HG03354 (cell line): ENCODE measurements at regions not wholly inside any gene's neighbourhood (a gene's known extent, or its start where the extent isn't known, plus 50 kb on each side); places are given as distances from the start of the nearest gene placed in this dataset.
"Not testable (repeated sequence)": the region's sequence is repeated elsewhere in the genome, so short reads cannot be mapped to it uniquely, and the experiment has no call there.

Experiments
- ATAC-seq: cut with Tn5 transposase; IDR thresholded peaks from one replicate; pipeline ENCODE4 v1.9.1; 2021; ENCODE audit warnings: mild to moderate bottlenecking; ENCODE audit not compliant: unreplicated experiment, poor library complexity, severe bottlenecking

DNA sequence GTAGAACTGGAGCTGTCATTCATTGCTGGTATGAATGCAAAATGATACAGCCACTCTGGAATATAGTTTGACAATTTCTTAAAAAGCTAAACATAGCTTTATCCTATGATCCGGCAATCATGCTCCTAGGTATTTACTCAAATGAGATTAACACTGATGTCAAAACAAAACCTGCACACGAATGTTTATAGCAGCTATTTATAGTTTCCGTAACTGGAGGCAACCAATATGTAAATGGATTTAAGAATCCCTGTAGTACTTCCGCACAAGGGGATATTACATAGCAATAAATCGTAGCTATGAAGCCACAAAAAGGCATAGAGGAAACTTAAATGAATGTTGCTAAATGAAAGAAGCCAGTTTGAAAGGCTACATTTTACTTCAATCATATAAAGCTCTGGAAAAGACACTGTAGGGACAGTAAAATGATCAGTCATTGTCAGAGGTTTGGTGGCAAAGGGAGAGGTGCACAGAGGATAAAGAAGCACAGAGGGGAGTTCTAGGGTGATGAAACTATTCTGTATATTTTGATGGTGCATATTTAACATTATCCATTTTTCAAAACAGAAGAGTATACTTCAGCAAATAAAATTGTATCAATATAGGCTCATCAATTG lies 1893.0 kb upstream of the PCDH20 start:
- no peak for ATAC-seq

DNA sequence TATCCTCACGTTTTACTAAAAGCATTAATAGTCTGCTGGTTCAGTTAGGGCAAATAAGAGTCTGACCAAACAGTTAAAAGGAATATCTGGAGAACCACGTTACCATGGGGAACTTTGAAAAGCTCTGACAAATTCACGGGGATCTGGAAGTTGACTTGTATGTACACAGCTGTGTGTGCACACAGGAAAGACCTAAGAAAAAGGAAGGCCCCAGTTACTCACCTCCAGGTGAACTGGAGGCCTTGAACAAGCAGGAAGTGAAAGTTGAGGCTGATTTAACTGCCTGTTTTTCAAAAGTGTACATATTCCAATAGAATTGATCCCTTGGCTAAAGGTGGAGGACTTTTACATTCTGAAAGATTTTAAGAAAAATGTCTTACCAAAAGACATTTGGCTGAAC lies 1891.6 kb upstream of the PCDH20 start:
- no peak for ATAC-seq

DNA sequence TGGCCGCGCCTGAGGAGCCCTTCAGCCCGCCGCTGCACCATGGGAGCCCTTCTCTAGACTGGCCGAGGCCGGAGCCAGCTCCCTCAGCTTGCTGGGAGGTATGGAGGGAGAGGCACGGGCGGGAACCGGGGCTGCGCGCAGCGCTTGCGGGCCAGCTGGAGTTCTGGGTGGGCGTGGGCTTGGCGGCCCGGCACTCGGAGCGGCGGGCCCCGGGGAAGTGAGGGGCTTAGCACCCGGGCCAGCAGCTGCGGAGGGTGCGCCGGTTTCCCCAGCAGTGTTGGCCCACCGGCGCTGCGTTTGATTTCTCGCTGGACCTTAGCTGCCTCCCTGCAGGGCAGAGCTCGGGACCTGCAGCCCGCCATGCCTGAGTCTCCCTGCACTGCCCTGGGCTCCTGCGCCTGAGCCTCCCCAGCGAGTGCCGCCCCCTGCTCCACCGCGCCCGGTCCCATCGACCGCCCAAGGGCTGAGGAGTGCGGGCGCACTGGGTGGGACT lies 1890.0 kb upstream of the PCDH20 start:
- no peak for ATAC-seq

DNA sequence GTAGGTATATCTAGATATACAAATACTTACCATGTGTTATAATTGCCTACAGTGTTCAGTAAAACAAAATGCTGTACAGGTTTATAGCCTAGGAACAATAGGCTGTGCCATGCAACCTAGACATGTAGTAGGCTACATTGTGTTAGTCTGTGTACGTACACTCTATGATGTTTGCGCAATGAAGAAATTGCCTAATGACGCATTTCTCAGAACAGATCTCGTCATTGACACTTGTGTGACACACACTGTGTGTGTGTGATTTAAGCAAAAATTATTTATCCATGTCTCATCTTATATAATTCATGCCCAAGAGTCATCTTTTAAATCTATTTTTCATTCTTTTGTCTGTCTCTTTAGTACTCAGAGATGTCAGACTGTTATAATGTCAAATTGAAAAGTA lies 1888.8 kb upstream of the PCDH20 start:
- no peak for ATAC-seq

DNA sequence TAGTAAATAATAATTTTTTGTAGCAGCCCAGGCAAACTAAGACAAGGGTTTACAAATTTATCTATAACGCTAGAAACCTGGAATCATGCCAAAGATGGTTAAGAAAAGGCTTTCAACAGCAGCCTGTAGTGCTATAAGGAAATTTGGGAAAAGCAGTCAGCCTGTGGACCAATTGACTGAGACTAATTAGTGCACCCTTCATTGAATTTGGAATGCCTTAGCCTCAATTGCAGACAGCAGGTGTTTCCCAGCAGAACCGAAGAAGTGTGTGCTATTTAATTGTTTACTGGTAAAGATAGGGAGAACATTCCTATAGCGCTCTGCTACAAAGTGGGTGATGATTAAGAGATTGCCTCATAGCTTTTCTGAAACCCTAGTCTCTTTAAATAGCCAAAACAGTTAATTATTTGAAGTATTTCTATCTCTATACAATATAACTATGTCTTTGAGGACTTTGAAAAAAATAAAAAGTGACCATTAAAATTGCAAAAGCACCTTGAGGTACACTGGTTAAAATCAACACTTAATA lies 1884.3 kb upstream of the PCDH20 start:
- ATAC-seq: no peak

DNA sequence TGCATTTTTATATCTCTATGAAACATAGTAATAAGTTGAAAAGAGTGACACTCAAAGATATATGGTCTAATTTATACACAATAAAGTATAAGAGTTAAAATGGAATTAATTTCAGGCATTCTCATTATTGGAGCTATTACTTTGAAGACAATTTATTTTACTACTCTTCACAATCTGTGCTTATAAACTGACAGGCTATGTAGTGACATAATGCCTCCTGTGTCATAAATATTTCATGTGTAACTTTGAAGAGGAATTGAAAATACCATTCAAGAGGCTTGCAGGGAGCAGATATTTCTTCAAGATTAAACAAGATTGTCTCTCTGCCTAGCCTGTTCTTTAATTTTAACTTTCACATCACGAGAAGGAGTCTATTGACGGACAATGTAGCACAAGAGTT lies 1881.5 kb upstream of the PCDH20 start:
- ATAC-seq: no peak

DNA sequence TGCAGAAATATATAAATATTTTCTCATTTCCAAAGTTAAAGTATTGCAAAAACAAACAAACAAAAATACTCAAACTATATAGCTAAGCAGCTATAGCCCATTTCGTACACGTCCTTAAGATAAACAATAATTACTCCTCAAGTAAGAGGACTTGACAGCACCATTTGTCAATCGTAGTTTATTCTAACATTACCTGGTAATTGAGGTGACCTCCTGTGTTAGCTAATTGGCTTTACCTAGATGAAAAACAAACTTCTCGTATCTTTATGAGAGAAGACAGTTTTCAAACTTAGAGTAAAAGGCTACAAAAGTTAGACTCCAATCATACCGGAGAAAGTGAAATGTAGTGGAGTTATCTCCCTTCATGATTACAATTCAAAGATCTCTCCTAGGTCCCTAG lies 1876.1 kb upstream of the PCDH20 start:
- ATAC-seq: no peak

DNA sequence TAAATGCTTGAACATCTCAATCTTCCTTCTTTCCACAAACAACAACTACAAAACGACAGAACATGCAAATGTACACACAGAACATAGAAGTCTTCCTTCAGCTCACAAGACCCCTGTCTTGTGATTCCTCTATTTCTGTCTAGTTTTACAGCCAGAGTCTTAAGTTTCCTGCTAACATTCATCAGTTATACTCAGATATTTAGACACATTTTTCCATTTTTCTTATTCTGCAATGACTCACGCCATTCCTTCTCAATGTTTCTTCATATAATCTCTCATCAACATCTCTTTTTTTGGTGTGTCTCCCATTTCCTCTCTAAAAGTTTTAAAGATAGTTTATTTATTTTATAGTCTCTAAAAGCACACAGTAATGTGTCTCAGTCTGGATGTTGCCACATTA lies 1872.9 kb upstream of the PCDH20 start:
- no peak for ATAC-seq

DNA sequence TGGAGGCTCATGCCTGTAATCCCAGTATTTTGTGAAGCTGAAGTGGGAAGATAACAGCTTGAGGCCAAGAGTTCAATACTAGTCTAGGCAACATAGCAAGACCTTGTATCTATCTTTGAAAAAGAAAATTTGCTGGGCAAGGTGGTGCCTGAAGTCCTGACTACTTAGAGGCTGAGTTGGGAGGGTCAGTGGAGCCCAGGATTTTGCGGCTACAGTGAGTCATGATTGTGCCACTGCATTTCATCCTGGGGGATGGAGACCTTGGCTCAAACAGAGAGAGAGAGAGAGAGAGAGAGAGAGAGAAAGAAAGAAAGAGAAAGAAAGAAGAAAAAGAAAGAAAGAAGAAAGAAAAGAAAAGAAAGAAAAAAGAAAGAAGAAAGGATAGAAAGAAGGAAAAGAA lies 1872.3 kb upstream of the PCDH20 start:
- ATAC-seq: no peak

DNA sequence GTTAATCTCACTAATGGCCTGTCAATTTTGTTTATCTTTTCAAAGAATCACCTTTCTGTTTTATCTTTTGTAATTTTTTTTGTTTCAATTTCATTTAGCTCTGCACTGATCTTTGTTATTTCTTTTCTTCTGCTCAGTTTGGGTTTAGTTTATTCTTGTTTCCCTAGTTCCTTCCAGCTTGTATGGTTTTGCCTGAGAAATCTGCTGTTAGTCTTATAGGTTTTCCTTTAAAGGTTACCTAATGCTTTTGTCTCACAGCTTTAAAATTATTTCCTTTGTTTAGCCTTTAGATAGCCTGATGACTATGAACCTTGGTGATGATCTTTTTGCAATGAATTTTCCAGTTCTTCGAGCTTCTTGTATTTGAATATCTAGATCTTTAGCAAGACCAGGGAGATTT lies 1869.8 kb upstream of the PCDH20 start:
- no peak for ATAC-seq

DNA sequence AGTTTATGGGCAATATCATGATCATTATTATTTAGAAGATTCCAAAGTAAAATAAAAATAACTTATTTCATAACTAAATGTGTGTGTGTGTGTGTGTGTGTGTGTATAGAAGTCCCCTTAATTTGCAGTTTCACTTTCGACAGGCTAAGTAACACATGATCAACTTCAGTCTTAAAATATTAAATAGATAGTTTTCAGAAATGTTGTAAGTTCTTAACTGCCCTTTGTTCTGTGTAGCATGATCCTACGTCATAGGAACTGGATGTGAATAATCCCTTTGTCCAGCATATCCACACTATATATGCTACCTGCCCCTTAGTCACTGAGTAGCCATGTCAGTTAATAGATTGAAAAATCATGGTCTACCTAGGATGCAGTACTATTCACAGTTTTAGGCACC lies 1863.5 kb upstream of the PCDH20 start:
- no peak for ATAC-seq

DNA sequence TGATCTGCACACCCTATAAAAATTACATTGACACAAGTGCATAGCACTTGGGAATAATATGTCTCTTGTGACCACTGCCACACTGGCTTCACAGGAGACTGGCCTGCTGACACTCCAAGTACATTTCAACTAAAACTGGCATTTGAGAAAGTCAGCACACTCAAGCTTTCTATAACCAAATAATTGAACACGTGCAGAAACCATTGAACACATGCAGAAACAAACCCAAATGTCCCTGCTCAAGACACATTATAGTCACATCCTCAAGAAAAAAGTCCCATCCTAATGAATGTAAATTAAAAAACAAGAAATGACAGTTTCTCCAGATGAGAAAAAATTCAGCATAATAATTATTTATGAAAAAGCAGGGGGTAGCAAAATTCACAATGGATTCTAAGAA lies 1859.1 kb upstream of the PCDH20 start:
- no peak for ATAC-seq

DNA sequence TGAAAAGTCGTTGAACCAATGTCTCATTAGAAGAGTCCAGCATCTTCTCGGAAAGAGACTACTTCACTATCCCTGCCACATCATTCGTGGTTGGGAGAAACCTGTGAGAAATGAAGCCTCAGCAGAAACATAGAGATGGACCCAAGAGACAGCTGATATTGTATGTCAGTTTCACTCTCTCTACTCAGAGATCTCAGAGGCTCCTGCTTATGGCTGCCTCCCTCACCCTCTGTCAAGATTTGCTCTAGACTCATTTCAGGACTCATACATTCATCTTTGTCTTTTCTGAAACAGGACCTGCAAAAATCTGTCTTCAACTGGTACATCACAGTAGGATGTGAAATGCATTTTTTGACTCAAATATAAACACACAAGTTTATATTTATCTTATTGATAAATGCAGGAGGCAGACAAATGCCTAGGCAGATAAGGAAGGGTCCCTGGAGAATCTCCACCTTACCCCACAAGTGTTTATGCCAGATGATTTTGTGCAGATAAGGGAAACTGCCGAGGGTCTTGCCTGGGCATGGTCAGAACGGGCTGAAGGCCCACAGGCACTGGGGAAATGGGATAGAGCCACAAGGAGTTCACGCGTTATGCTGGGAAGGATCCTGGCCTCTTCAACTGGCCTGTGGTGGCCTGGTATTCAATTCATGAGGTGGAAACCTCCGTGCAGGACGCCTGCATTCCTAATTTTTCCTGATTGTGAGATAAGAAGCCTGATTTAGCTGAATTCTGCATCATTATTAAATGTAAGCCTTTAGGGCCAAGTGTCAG lies 1834.0 kb upstream of the PCDH20 start:
- no peak for ATAC-seq

DNA sequence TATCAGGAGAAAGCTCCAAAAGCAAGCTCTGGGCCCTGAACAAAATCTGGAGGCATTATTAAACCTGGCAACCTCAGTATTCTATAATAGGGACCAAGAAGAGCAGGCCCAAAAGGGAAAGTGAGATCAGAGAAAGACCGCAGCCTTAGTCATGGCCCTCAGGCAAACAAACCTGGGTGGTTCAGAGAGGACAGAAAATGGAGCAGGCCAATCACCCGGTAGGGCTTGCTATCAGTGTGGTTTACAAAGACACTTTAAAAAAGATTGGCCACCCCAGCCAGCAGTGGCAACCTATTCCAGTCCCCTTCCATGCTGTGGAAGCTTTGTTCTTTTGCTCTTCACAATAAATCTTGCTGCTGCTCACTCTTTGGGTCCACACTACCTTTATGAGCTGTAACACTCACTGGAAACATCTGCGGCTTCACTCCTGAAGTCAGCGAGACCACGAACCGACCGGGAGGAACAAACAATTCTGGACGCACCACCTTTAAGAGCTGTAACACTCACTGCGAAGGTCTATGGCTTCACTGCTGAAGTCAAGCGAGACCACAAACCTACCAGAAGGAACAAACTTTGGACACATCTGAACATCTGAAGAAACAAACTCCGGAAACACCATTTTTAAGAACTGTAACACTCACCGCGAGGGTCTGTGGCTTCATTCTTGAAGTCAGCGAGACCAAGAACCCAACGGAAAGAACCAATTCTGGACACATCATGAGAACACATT lies 1821.2 kb upstream of the PCDH20 start:
- ATAC-seq: not testable (repeated sequence)

DNA sequence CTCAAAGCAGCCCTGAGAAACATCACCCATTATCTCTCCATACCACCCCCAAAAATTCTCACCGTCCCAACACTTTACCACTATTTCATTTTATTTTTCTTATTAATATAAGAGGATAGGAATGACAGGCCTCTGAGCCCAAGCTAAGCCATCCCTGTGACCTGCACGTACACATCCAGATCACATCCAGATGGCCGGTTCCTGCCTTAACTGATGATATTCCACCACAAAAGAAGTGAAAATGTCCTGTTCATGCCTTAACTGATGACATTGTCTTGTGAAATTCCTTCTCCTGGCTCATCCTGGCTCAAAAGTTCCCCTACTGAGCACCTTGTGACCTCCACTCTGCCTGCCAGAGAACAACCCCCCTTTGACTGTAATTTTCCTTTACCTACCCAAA lies 1802.9 kb upstream of the PCDH20 start:
- not testable (repeated sequence) for ATAC-seq

DNA sequence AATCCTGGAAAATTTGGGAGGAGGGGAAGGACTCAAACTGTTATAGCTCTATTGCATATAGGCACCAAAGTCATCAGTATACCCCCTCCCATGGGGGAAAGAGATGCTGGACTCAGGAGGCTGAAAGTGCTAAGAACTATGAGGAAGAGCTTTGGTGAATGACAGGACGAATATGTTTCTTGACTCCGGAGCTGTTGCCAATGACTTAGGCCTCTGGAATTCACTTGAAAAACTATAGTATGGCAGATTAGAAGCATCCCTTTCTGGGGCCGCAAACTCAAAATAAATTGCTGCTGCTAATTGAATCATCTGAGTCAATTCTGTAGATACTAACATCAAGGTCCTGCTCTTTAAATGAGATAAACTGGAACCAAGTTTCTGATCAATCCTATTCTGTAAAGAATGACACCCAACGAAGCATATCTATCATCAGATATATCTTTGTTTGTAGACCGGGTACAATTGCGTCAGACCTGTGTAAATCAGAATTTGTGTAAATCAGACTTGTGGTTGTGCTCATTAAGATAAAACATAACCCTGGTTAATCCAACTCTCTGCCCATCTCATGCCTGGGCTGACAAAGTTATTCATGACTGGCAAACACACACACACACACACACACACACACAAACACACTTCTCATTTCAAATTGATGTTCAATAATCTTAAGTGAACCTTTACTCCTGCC lies 1793.8 kb upstream of the PCDH20 start:
- no peak for ATAC-seq

DNA sequence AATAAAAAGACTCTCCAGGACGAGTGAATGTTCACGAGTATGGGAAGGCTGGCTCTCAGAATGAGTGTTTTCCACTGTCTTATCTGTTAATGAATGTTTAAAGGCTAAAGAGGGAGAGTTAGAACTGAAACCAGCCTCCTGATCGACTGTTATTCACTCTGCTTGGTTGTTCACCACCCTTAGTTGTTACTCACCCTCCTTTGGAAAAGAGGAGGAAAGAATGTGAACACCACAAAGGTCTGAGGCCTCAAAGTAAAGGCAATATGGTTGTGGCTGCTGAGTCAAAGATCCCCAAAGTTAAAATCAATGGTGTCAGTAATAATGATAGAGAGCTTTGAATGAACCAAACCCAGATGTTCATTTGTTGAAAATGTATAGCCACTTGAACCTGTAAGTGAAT lies 1793.2 kb upstream of the PCDH20 start:
- no peak for ATAC-seq

DNA sequence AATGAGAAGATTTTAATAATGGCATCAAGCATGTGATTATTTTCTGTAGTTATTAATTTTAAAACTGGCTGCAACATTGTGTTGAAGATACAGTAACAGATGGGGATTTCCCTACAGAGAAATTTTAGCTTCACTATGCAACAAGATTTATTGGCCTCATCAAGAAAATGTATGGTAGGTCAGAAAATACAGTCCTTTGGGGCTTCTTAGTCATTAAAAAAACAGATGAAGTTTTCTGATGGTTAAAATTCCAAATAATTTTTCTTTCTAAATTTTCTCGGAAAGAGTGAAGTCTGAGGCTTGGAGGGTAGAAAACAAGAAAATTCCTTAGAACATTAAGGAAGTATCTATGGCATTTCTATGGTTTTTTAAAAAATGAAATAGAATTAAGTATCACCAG lies 1790.8 kb upstream of the PCDH20 start:
- no peak for ATAC-seq

DNA sequence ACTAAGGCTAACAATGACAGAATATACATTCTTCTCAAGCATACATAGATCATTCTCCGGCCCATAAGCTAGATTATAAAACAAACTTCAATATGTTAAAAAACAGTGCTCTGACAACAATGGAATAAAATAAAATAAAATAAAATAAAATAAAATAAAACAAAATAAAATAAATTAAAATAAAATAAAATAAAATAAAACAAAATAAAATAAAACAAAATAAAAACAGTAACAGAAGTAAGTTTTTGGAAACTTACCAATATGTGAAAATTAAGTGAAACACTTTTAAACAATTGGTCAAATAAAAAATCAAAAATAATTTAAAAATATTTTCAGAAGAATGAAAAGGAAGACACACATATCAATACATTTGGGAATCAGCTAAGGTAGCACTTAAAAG lies 1785.8 kb upstream of the PCDH20 start:
- no peak for ATAC-seq

DNA sequence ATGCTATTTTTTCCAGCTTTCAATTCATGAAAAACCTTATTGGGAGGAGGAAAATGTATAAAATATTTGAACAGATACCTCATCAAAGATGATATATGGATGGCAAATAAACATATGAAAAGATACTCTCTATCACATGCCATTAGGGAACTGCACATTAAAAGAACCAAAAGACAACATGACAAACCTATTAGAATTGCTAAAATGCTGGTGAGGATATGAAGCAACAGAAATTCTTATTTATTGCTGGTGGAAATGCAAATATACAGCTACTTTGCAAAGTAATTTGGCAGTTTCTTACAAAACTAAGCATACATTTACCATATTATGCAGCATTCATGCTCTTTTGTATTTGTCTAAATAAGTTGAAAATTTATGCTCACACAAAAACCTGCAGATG lies 1783.9 kb upstream of the PCDH20 start:
- ATAC-seq: no peak
